ENCODE measurements at regions not wholly inside any gene's neighbourhood (a gene's known extent, or its start where the extent isn't known, plus 50 kb on each side); places are given as distances from the start of the nearest gene placed in this dataset.

DNA sequence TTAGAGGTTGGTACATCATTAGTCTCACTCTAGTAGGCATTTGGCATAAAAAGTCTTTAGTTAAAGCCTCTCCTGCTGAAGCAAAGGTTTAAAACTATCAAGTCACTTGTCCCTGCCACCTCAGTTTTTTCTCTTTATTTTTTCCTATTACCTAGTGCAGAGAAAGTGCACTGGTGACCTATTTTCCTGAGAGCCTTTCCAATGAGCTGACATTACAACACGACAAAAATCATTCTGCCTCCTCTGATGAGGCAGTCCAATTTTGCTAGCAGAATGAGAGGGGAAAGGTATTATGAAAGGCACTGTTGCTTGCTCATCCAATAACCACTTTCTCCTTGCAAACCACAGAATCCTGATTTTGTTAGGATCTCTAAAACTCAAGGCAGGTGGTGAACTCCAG, 73.3 kb upstream of the SGK1 start:
- Histone ChIP-seq H3K79me2 (ENCODE audit: control insufficient read depth, insufficient read depth, low read length) (no peaks in the 10 kb centered on the region), H3K27ac (ENCODE audit: insufficient read depth, low read depth, low read length) (no peak overlapping the region), H4K20me1 (replicated peaks; ENCODE audit: control insufficient read depth, extremely low read depth, insufficient read depth, low read length) (no peaks in the 10 kb centered on the region), H3K4me1 (ENCODE audit: control insufficient read depth, extremely low read depth, insufficient read depth, low read length) (no peaks in the 10 kb centered on the region), H3K9me1 (replicated peaks; ENCODE audit: control insufficient read depth, extremely low read depth, insufficient read depth, low read length) (no peaks in the 10 kb centered on the region), H3K4me3 (replicated peaks in 1 of 3; ENCODE audit: insufficient read depth in 1 of 3, low read depth in 1 of 3, low read length in 3 of 3) (no peak overlapping the region), H3K9ac (replicated peaks; ENCODE audit: extremely low read depth, insufficient read depth, low read length) (no peak overlapping the region), H3K9me3 (replicated peaks; ENCODE audit: control insufficient read depth, insufficient read depth, low read length) (no peaks in the 10 kb centered on the region), H2AFZ (ENCODE audit: low read depth, low read length) (no peak overlapping the region), H3K36me3 (ENCODE audit: control insufficient read depth in 2 of 2, extremely low read depth in 1 of 2, insufficient read depth in 2 of 2, low read length in 2 of 2) (no peaks in the 10 kb centered on the region), H3K27me3 (ENCODE audit: control insufficient read depth in 2 of 2, insufficient read depth in 2 of 2, low read length in 2 of 2) (no peaks in the 10 kb centered on the region), H3K4me2 (ENCODE audit: insufficient read depth, low read length) (no peak overlapping the region)
- dilution Hi-C loops (cut with MboI; ENCODE audit: extremely low pct_ligation_motif_present, low sequenced_read_pairs), result no loop called here
- no peak for TF ChIP-seq EZH2 (IDR thresholded peaks at IDR 0.05; ENCODE audit: borderline replicate concordance, low read depth, low read length, severe bottlenecking)
- TF ChIP-seq, protein P1, sequence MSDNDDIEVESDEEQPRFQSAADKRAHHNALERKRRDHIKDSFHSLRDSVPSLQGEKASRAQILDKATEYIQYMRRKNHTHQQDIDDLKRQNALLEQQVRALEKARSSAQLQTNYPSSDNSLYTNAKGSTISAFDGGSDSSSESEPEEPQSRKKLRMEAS (IDR thresholded peaks at IDR 0.05; ENCODE audit: insufficient read depth, insufficient read length), result no peak
- no peak for TF ChIP-seq FOS (IDR thresholded peaks at IDR 0.05; ENCODE audit: borderline replicate concordance, insufficient read depth, low read length)
- no peak for TF ChIP-seq JUN (IDR thresholded peaks at IDR 0.05; ENCODE audit: borderline replicate concordance, insufficient read depth, insufficient read length, low read depth)
- TF ChIP-seq, protein P2, sequence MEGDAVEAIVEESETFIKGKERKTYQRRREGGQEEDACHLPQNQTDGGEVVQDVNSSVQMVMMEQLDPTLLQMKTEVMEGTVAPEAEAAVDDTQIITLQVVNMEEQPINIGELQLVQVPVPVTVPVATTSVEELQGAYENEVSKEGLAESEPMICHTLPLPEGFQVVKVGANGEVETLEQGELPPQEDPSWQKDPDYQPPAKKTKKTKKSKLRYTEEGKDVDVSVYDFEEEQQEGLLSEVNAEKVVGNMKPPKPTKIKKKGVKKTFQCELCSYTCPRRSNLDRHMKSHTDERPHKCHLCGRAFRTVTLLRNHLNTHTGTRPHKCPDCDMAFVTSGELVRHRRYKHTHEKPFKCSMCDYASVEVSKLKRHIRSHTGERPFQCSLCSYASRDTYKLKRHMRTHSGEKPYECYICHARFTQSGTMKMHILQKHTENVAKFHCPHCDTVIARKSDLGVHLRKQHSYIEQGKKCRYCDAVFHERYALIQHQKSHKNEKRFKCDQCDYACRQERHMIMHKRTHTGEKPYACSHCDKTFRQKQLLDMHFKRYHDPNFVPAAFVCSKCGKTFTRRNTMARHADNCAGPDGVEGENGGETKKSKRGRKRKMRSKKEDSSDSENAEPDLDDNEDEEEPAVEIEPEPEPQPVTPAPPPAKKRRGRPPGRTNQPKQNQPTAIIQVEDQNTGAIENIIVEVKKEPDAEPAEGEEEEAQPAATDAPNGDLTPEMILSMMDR (IDR thresholded peaks at IDR 0.05; ENCODE audit: extremely low read depth in 1 of 2, insufficient read depth in 1 of 2, low read depth in 1 of 2, low read length in 2 of 2), result no peak
- no peak for TF ChIP-seq POLR2A (IDR thresholded peaks at IDR 0.05; ENCODE audit: low read depth, low read length)
- TF ChIP-seq GATA2 (IDR thresholded peaks at IDR 0.05; ENCODE audit: insufficient read depth, insufficient read length, low read depth, low read length), result no peak
- no peak for TF ChIP-seq MYC (IDR thresholded peaks at IDR 0.05; ENCODE audit: low read depth, low read length)
- TF ChIP-seq POLR2AphosphoS5 (IDR thresholded peaks at IDR 0.05; ENCODE audit: insufficient read depth, low read depth, low read length), result no peak
- CTCF ChIA-PET, result no interaction called here
- BruUV-seq (replicated peaks), result no TSS peak
- DNase-seq (ENCODE audit: low read depth, low spot score) (no peak), FAIRE-seq (no peak)
- POLR2A ChIA-PET, result no interaction called here
- intact Hi-C loops (cut with micrococcal nuclease), result no loop called here

Measured in endothelial cell of umbilical vein (primary cell).